Omental fat pad (tissue), 3 donors: ENCODE measurements at regions not wholly inside any gene's neighbourhood (a gene's known extent, or its start where the extent isn't known, plus 50 kb on each side); places are given as distances from the start of the nearest gene placed in this dataset.

Experiments
- ATAC-seq: fragments of 150-250 bp; one replicate; pipeline ENCODE4 v1.9.1; 2016; ENCODE audit warnings: mild to moderate bottlenecking, moderate library complexity; ENCODE audit not compliant: low FRiP score
- DNase-seq: peaks from one replicate; pipeline ENCODE4 v3.0.0-alpha.2; 2019; ENCODE audit warnings: low spot score
- CTCF ChIP-seq, 3 donors: fragments of 450-650 bp; IDR thresholded peaks; one replicate each; pipeline ENCODE4 v1.5.1; 2016 to 2017; ENCODE audit warnings: antibody characterized with exemption in 3 of 3, mild to moderate bottlenecking in 3 of 3, moderate library complexity in 2 of 3

- TF ChIP-seq CTCF (IDR thresholded peaks at IDR 0.05), result no peak
- DNase-seq (no peak), ATAC-seq (no peak)
Observed at GRCh38 chr2:19114754-19115231, 243.6 kb downstream of the OSR1 start.

- ATAC-seq (no peak), DNase-seq (no peak)
- no peak for TF ChIP-seq CTCF (IDR thresholded peaks at IDR 0.05)
Observed at GRCh38 chr2:19114126-19114525, 244.3 kb downstream of the OSR1 start.

DNA sequence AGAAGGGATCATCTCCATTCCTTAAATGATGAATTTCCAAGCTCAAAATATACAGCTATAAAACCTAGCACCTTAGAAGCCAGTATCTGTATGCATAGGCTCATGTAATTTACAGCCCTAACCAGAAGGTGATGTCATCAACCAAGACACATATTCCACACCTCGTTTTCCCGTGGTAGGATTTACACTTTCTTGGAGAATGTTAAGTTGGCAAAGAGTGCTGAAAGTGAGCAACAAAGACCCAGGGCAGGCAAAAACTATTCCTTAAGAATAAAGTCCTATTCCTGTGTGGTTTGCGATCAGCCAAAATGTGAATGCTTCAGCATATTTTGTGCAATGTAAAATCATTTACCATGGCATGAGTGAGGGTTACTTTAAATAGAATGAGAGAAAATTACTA, 247.1 kb downstream of the OSR1 start:
- no peak for TF ChIP-seq CTCF (IDR thresholded peaks at IDR 0.05)
- no peak for ATAC-seq
- no peak for DNase-seq

- ATAC-seq, result no peak
- no peak for TF ChIP-seq CTCF (IDR thresholded peaks at IDR 0.05)
- DNase-seq, result no peak
Observed at GRCh38 chr2:19109518-19109917, 248.9 kb downstream of the OSR1 start.

- no peak for TF ChIP-seq CTCF (IDR thresholded peaks at IDR 0.05)
Observed at GRCh38 chr2:19106376-19106775, 252.0 kb downstream of the OSR1 start.

DNA sequence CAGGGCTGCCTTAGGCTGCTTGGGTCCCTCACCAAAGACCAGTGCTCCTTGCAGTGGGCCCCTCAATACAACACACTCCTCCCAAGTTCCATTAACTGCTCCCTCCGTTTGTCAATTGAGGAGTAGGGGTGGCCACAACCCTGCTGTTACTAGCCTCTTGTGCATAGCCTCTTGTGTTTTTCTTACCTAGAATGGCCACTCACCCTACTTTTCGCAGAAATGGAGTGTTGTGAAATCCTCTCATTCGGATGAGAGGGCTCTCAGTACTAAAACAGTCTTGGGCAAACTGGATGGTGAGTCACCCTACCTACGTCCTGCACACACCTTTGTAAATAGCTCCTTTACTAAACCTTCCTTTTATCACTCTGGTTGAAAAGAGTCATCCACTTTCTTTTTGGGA, 253.9 kb downstream of the OSR1 start:
- DNase-seq (no peak), ATAC-seq (no peak)
- TF ChIP-seq CTCF (IDR thresholded peaks at IDR 0.05), result no peak

More at GRCh38 chr2:19106376-19106775, 252.0 kb downstream of the OSR1 start:
- no peak for DNase-seq
- ATAC-seq, result no peak

DNA sequence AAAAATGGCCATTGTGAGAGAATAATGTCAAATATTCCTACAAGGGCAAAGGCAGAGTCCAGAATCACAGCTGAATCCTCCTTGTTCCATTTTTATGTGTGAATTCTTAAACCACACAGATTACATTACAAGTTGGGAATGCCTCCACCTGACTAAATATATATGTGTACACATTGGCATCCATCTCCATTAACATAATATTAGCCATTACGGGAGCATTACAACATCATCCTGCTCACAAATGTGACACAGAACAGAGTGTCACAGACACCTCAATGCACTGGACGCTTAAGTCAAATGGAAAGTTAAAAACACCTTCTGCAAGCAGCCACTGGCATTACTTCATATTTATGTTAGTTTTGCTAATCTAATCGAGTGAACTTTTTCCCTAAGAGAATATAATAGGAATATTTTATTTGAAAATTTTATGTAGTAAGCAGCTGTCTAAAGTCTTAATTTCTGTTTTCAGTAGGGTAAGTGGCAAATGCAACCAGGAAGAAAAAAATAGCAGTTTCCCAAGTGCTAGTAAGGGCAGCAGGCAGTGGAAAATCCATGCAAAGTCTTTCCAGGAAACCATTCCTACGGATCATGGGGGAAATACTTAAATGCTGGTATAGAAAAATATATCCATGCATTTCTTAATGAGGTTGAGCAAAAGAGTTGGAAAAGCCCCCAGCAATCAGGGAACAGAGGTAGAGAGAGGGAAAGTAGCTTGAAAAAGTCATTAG, 255.6 kb downstream of the OSR1 start:
- TF ChIP-seq CTCF (IDR thresholded peaks at IDR 0.05), result no peak
- DNase-seq (no peak), ATAC-seq (no peak)
